Ramos (cell line): ENCODE measurements at regions not wholly inside any gene's neighbourhood (a gene's known extent, or its start where the extent isn't known, plus 50 kb on each side); places are given as distances from the start of the nearest gene placed in this dataset.

ENCODE experiments used
- in situ Hi-C: fragments of 300-500 bp; cut with MboI; formaldehyde crosslinking; loops from one replicate; pipeline ENCODE4 v1.14.3; 2022; ENCODE audit warnings: low sequenced_read_pairs; ENCODE audit not compliant: unreplicated experiment

- in situ Hi-C loops: no loop called here
Observed at GRCh38 chr19:31223740-31224534, 125.3 kb downstream of the TSHZ3 start.

GRCh38 chr19:31220540-31220939 is 128.7 kb downstream of the TSHZ3 start:
- in situ Hi-C loops: no loop called here

DNA sequence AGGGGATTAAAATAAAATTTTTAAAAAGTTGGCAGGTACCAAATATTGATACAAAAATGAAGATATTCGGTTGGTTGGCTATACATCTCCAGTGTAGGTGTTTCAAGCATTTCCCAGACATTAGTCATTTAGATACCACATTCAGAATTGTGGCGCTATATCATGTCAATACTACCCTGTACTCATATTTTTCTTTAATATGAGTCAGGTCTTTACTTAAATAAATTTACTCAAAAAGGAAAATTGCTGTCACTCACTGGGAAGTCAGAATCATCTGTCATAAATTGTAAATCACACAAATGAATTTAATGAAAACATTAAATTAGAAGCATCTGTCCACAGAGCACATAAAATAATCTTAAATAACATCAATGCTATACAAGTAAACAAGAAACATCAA is 134.2 kb downstream of the TSHZ3 start:
- in situ Hi-C loops: no loop called here

DNA sequence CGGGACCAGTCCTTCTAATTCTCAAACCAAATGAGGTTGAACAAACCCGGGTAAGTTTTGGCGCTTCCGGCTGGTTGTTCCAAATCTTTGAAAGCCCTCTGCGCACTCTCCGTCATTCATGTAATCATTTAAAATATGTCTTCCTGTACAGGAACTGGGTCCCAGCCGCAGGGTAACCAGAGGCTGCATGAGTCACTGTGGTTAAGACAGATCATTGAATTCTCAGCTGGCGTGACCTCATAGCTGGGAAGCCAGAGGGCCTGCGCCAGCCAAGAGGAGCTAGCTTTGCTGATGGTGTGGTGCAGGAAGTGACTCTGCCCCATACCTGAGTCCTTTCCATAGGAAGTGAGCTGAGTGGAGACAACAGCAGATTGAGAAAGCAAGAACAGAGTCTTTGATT is 135.2 kb downstream of the TSHZ3 start:
- in situ Hi-C loops: no loop called here

DNA sequence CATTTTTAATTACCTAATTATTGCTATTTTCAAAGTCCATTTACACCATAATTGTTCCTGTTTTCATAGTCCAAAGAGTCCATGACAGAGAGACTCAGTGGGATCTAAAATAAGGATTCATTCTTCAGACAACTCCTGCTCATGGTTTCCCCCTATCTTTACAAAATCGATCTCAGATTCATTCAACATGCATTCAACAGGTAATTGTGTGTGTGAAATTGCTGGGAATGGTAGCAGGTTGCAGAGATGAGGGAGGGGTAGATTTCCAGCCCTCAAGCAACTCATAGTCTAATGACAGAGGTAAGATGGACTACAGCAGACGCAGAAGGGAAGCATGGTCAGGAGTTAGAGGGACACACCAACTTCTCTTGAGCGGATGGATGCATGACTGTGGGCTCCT is 138.1 kb downstream of the TSHZ3 start:
- in situ Hi-C loops: no loop called here

DNA sequence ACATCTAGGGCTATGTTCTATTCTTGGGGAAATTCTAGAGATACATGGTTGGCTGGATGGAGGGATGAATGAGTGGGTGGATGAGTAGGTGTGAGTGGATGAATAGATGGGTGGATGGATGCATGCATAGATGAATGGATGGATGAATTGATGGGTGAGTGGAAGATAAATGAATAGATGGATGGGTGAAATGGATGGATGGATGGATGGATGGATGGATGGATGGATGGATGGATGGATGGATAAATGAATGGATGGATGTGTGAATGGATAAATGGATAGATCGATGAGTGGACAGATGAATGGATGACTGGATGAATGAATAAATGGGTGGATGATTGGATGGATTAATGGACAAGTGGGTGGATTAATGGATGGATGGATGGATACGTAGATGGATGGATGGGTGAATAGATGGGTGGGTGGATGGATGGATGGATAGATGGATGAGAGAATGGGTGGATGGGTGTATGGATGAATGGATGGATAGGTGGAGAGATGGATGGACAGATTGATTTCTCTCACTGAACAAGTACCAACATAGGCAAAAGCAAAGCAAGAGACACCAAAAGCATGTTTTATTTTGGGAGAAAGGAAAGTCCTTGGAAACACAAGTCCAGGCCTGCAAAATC is 143.2 kb downstream of the TSHZ3 start:
- in situ Hi-C loops: no loop called here

GRCh38 chr19:31204115-31204514 is 145.1 kb downstream of the TSHZ3 start:
- in situ Hi-C loops: no loop called here

DNA sequence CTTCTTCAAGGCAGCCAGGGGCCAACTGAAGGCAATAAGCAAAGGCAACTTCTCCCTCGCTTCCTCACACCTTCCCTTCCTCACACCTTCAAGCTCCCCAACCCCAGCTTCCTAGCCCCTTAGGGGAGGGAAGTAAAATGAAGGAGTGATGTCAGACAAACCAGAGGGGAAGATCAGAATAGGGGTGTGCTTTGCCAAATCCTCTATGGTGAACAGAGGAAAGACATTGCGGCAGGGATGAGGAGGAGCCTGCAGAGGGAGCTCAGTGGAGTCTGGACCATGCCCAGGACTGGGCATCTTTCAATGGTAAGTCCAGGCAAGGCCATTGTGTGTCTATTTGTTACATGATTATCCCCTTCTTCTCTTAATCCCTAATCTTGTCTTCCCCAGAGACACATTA is 164.0 kb downstream of the TSHZ3 start:
- in situ Hi-C loops: no loop called here

DNA sequence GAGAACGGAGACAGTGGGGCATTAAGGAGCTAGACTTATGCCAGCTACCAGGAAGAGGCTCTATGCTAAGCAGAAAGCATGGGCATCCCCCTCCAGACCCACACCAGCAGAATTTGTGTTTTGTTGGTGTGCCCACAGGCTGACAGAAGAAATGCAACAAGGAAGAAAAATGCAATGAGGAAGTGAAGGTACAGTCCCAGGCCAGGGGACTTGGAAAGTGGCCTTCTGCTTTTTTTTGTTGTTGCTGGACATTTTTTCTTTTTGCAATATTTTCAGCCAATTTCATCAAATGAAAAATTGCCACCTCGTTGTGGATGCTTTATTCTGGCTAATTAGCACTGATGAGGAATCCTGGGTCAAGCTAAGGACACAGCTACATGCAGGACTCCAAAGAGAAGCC is 167.7 kb downstream of the TSHZ3 start:
- in situ Hi-C loops: no loop called here

GRCh38 chr19:31180907-31181306 is 168.3 kb downstream of the TSHZ3 start:
- in situ Hi-C loops: no loop called here

DNA sequence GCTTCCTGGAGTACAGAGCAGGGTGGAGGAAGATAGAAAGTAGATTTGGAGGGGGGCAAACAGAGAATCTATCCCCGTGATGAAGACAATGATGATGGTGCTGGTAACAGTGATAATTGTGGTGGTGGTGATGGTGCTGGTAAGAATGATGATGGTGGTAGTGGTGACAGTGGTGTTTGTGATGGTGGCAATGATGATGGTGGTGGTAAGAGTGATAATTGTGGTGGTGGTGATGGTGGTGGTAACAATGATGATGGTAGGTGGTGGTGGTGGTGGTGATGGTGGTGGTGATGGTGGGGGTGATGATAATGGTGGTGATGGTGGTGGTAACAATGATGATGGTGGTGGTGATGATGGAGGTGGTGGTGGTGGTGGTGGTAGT is 169.8 kb downstream of the TSHZ3 start:
- in situ Hi-C loops: no loop called here

- in situ Hi-C loops: no loop called here
Observed at GRCh38 chr19:31178833-31179470, 170.3 kb downstream of the TSHZ3 start.

- in situ Hi-C loops: no loop called here
Observed at GRCh38 chr19:31177246-31177645, 172.0 kb downstream of the TSHZ3 start.

DNA sequence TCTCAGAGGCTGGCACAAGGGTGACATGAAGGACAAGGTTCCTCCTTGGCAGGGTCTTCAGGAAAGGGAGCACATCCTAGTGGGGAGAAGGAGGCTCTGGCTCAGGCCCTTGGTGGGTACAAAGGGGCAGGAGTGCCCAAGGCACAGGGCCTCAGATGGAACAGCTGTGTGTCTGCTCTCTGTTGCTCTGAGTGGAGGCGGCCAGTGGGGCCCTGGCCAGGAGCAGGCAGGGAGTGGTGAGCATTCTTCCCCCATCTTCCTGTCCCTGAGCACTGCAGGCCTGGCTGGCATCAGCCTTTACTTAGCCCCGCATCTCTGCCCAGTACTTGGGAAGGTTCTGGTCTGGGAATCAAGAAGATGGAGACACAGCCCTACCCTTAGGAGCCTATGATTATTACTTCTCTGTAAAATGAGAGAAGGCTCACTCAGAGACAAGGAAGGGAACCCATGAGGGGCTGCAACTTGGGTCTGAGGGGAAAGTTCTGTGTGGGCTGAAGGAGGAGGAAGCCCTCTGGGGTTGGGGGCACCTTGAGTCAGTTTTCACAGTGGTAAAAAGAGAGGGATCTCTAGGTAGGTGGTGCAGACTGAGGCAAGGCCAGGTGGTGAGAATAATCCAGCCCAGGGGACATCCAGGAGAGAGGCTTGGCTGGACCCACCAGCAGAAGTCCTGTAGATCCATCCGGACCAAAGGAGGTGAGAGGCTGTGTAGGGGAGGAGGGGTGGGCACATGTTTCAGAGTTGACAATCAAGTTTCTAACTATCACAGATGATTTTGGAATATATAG is 173.5 kb downstream of the TSHZ3 start:
- in situ Hi-C loops: no loop called here

DNA sequence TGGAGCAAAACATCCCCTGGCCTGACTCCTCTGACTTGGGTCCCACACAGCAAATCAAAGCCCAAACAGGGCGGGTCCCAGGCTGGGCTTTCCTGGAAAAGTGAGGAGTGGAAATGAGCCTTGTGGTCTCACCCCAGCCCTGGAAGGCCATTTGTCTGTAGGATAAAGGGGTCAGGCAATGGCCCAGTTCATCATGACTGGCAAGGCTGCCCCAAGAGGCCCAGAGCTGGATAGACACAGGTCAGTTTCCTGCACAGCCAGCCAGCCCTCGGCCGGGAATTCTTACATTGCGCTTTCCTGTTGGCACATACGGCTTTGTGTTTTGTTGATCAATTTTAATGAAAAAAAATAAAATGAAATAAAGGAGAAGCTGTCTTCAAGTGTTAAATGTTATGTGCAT is 174.3 kb downstream of the TSHZ3 start:
- in situ Hi-C loops: no loop called here

- in situ Hi-C loops: no loop called here
Observed at GRCh38 chr19:31173991-31174390, 175.2 kb downstream of the TSHZ3 start.

GRCh38 chr19:31171936-31172335 is 177.3 kb downstream of the TSHZ3 start:
- in situ Hi-C loops: no loop called here

DNA sequence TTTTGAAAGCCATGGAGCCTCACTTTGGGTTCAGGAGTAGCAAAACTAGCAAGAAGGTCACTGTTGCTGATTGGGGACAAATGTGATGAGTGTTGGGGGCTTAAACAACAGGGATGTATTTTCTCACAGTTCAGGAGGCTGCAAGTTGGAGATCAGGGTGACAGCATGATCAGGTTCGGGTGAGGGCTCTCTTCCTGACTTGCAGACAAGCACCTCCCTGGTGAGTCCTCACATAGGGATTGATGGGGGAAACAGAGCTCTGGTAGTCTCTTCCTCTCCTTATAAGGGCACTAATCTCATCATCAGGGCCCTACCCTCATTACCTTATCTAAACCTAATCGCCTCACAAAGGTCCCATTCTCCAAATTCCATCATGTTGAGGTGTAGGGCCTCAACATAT is 179.2 kb downstream of the TSHZ3 start:
- in situ Hi-C loops: no loop called here

GRCh38 chr19:31168106-31168625 is 181.1 kb downstream of the TSHZ3 start:
- in situ Hi-C loops: no loop called here

DNA sequence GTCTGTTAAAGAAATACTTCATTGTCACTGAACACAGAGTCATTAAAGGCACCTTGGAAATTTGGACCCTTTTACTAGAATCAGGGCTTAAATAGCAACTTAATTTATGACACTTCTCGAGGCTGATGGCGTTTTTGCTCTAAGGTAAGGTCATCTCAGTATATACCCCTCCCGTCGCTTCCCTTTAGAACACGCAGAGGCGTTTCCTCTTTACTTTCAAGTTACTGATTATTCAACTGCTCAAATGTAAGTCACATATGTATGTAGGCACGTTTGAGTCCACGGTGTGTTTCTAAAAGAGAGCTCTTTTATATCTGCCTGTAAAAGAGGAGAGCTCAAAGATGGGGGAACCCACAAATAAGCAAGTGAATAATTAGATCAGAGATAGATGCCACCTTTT is 181.5 kb downstream of the TSHZ3 start:
- in situ Hi-C loops: no loop called here

GRCh38 chr19:31166206-31166605 is 183.0 kb downstream of the TSHZ3 start:
- in situ Hi-C loops: no loop called here
